ENCODE measurements at regions not wholly inside any gene's neighbourhood (a gene's known extent, or its start where the extent isn't known, plus 50 kb on each side); places are given as distances from the start of the nearest gene placed in this dataset.

GRCh38 chr2:144701259-144701658 is 181.3 kb upstream of the ZEB2 start:
- intact Hi-C loops (cut with micrococcal nuclease; ENCODE audit: unreplicated experiment): no loop called here
- no peaks in the 10 kb centered on the region for H3F3A ChIP-seq (ENCODE audit: insufficient read depth, low read depth)
- no peak overlapping the region for H2AFZ ChIP-seq
- ChIA-PET CTCF (no interaction called here), POLR2A (ENCODE audit: unreplicated experiment) (interaction anchor here (0.6 kb wide), 2 partner anchors 76 to 347 kb away, joined by 3 to 6 read pairs; no protein-coding TSS in a partner anchor)
- no peak for DNase-seq
- H3K9me2 ChIP-seq (ENCODE audit: insufficient read depth): no peaks in the 10 kb centered on the region
- no peaks in the 10 kb centered on the region for H3K36me3 ChIP-seq (ENCODE audit: low read depth)
- no peaks in the 10 kb centered on the region for H3K79me2 ChIP-seq (ENCODE audit: low read depth)
- BruUV-seq (replicated peaks): no TSS peak
- no peak overlapping the region for H3K27ac ChIP-seq
- no peaks in the 10 kb centered on the region for H3K27me3 ChIP-seq (ENCODE audit: insufficient read depth, low read depth)
- no peaks in the 10 kb centered on the region for H4K20me1 ChIP-seq (ENCODE audit: insufficient read depth)
- H3K9me3 ChIP-seq (ENCODE audit: insufficient read depth, low read depth): 0 out of 2 replicates have a peak, but pooled peaks cover 4% of the 10 kb centered on the region
- H3K4me1 ChIP-seq (replicated peaks; ENCODE audit: insufficient read depth): peaks cover 12% of the 10 kb centered on the region
- TF ChIP-seq EZH2 (IDR thresholded peaks at IDR 0.05; ENCODE audit: low read depth) (no peak), CTCF (conservative IDR thresholded peaks at IDR 0.05) (no peak)
- no peak overlapping the region for H3K4me3 ChIP-seq
- no peak overlapping the region for H3K4me2 ChIP-seq

GRCh38 chr2:144698156-144698555 is 178.2 kb upstream of the ZEB2 start:
- Histone ChIP-seq H4K20me1 (ENCODE audit: insufficient read depth) (no peaks in the 10 kb centered on the region), H3K4me1 (replicated peaks; ENCODE audit: insufficient read depth) (no peaks in the 10 kb centered on the region; the same call in 1 of the 2 replicates), H3K9me2 (ENCODE audit: insufficient read depth) (no peaks in the 10 kb centered on the region), H3K79me2 (ENCODE audit: low read depth) (no peaks in the 10 kb centered on the region), H2AFZ (no peak overlapping the region), H3K27ac (no peak overlapping the region), H3K9me3 (ENCODE audit: insufficient read depth, low read depth) (0 out of 2 replicates have a peak, but pooled peaks cover 7% of the 10 kb centered on the region), H3K4me3 (no peak overlapping the region), H3K27me3 (ENCODE audit: insufficient read depth, low read depth) (no peaks in the 10 kb centered on the region), H3F3A (ENCODE audit: insufficient read depth, low read depth) (no peaks in the 10 kb centered on the region), H3K4me2 (no peak overlapping the region), H3K36me3 (ENCODE audit: low read depth) (no peaks in the 10 kb centered on the region)
- intact Hi-C loops (cut with micrococcal nuclease; ENCODE audit: unreplicated experiment): no loop called here
- no peak for DNase-seq
- ChIA-PET CTCF (no interaction called here), POLR2A (ENCODE audit: unreplicated experiment) (no interaction called here)
- no TSS peak for BruUV-seq (replicated peaks)
- TF ChIP-seq CTCF (conservative IDR thresholded peaks at IDR 0.05) (no peak), EZH2 (IDR thresholded peaks at IDR 0.05; ENCODE audit: low read depth) (no peak)

GRCh38 chr2:144695657-144696056 is 175.7 kb upstream of the ZEB2 start:
- Histone ChIP-seq H4K20me1 (ENCODE audit: insufficient read depth) (no peaks in the 10 kb centered on the region), H3K4me3 (no peak overlapping the region), H2AFZ (no peak overlapping the region), H3K9me2 (ENCODE audit: insufficient read depth) (no peaks in the 10 kb centered on the region), H3K36me3 (ENCODE audit: low read depth) (no peaks in the 10 kb centered on the region), H3K27me3 (ENCODE audit: insufficient read depth, low read depth) (no peaks in the 10 kb centered on the region), H3K4me1 (replicated peaks; ENCODE audit: insufficient read depth) (no peaks in the 10 kb centered on the region; the same call in 1 of the 2 replicates), H3K27ac (no peak overlapping the region), H3K9me3 (ENCODE audit: insufficient read depth, low read depth) (0 out of 2 replicates have a peak, but pooled peaks cover 7% of the 10 kb centered on the region), H3K4me2 (no peak overlapping the region), H3F3A (ENCODE audit: insufficient read depth, low read depth) (no peaks in the 10 kb centered on the region), H3K79me2 (ENCODE audit: low read depth) (no peaks in the 10 kb centered on the region)
- BruUV-seq (replicated peaks): no TSS peak
- intact Hi-C loops (cut with micrococcal nuclease; ENCODE audit: unreplicated experiment): no loop called here
- no peak for TF ChIP-seq CTCF (conservative IDR thresholded peaks at IDR 0.05)
- TF ChIP-seq EZH2 (IDR thresholded peaks at IDR 0.05; ENCODE audit: low read depth): no peak
- CTCF ChIA-PET: no interaction called here
- POLR2A ChIA-PET (ENCODE audit: unreplicated experiment): interaction anchor here (0.7 kb wide), 1 partner anchor 9 kb away, joined by 6 read pairs; no protein-coding TSS in a partner anchor
- no peak for DNase-seq
